Inferior parietal cortex (tissue), 1 donor: ENCODE measurements at regions not wholly inside any gene's neighbourhood (a gene's known extent, or its start where the extent isn't known, plus 50 kb on each side); places are given as distances from the start of the nearest gene placed in this dataset.

Source experiments
- DNase-seq: peaks from one replicate; pipeline ENCODE4 v3.0.0-alpha.2; 2016; ENCODE audit errors: extremely low spot score

DNA sequence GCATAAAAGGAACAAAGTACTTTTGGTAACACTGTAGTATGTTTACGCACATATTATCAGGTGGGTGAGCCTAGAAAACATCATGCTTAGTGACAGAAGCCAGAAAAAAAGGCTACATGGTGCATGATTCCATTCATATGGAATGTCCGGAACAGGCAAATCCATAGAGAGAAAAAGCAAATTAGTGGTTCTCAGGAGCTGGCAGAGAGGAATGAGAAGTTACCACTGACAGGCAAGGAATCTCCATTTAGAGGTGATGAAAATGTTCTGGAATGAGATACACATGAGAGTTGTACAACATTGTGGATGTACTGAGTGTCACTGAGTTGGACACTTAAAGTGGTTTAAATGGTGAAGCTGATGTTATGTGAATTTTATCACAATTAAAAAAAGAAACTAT lies 976.9 kb downstream of the NLGN4Y start:
- no peak for DNase-seq

DNA sequence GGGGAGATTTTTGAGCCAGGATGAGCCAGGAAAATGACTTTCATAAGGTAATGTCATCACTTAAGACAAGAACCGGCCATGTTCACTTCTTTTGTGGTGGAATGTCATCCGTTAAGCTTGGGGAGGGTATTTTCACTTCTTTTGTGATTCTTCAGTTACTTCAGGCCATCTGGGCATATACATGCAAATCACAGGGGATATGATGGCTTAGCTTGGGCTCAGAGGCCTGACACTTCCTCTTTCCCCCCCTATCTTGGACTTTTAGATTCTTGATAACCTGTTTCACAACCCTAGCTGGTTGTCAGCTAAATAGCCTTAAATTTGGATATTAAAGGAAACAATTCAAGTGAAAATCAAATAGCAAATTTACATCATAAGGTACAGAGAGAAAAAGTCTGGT lies 986.0 kb downstream of the NLGN4Y start:
- no peak for DNase-seq

DNA sequence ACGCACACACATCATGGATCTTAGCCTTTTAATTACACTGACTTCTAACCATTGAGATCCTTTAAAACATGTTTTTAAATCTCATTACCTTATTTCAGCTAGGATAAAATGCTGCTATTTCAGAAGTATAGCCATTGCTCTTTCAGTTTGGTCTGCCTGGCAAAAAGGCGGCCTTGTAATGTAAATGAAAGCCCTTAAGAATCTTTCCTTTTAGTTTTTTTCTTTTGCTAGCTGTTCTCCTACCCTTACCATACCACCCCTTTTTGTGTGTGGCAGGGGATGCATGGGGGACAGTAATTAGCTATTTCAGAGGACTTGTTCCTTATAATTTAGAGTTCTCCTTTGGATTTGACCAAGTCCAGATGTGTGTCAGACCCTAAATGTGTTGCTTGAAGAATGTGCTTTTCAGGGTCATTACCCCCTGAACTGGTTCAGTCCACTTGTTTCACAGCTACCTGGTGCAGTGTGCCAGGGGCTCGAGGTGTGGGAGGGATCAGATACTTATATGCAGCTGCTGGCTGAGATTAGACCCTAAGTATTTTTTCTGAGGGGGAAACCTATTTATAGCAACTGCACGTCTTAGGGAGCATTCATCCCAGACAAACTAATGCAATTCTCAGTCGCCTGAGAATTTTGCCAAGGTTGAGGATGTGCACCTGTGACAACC lies 986.8 kb downstream of the NLGN4Y start:
- no peak for DNase-seq

DNA sequence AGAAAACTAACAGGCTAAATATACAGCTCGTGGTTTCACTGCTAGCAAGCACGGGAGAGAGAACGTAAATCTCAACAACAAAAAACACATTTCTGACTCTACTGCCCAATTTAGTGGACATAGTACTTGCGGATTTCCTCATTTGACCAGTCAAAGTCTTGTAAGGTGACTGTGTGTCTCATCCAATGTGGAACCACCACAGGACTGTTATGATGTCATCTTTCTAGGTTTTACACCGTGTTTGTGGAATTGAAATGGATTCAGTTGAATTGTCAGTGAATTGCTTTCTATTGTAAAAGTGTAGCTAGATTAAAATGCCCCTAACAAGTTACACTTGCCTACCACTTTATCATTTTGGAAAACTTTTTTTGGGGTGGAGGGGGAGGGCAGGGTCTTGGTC lies 1010.8 kb downstream of the NLGN4Y start:
- no peak for DNase-seq

DNA sequence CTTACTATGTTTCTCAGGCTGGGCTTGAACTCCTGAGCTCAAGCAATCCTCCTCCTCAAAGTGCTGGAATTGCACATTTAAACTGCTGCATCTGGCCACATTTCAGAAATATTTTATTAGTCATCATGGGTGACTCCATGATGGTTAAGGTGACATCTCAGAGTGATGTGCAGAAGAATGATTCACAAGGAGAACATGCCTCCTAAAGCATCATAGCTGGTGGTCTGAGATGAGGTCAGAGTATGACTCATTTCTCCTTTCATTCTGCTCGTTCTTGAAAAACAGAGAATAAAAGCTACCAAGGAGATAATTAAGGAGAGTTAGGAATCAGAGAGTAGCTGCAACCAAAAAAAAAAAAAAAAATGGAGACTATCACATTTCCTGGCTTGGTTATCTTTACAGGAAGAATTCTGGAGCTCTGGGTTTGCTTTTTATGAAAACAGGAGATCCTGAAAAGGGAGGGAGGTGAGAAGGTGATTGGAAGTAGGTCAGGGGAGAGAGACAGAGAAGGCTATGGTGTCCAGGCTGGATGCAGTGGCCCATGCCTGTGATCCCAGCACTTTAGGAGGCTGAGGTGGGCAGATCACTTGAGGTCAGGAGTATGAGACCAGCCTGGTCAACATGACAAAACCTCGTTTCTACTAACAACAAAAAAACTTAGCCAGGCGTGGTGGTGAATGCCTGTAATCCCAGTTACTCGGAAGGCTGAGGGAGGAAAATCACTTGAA lies 1011.6 kb downstream of the NLGN4Y start:
- no peak for DNase-seq

DNA sequence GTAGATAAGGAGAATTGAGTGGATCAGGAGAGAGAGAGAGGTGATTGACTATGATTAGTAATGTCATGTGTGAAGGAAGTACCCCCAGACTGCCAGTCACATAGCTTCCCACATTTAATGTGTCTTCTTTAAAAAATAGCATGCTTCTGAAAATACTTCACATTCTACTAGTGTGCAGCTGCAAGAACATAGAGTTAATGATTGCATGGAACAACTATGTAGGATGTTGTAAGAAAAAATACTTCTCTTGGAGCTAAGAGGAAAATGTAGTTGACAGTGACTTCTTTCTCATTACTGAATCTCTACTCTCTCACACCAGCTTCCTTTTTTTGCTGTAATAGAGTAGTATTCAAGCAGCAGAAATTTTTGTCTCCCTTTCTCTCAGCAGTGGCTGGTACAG lies 1016.2 kb downstream of the NLGN4Y start:
- no peak for DNase-seq

- no peak for DNase-seq
Measured at GRCh38 chrY:15546177-15546754, 1021.9 kb downstream of the NLGN4Y start.

DNA sequence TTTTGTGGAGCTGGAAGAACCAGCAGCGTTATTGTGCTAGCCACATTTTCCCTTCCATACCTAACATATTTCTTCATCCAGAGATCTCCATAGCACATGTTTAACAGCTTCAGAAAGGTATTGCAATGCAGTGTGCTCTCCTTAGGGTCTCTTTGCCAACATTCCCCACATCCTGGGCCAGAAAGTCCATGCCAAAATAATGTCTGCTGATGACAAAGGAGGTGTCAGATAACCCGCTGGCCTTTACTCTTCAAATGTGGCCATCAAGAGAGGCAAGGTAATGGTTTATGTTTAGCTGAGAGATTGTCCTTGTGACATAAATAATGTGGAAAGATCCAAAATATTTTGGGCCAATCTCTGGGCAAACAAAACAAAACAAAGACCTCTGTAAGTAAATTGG lies 1027.7 kb downstream of the NLGN4Y start:
- DNase-seq, result no peak

DNA sequence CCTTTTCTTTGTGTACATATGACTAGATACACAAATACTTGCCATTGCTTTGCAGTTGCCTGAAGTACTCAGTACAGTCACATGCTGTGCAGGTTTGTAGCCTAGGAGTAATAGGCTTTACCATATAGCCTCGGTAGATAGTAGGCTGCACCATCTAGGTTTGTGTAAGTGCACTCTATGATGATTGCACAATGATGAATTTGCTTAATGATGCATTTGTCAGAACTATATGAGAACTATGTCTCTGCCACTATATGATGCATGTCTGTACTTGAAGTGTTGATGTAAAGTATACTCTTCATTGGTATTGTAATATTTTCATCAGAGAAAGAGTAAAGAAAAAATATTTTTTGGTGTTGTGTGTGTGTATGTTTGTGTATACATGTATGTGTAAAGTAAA lies 1030.7 kb downstream of the NLGN4Y start:
- no peak for DNase-seq

GRCh38 chrY:15559169-15559568 lies 1034.8 kb downstream of the NLGN4Y start:
- no peak for DNase-seq

DNA sequence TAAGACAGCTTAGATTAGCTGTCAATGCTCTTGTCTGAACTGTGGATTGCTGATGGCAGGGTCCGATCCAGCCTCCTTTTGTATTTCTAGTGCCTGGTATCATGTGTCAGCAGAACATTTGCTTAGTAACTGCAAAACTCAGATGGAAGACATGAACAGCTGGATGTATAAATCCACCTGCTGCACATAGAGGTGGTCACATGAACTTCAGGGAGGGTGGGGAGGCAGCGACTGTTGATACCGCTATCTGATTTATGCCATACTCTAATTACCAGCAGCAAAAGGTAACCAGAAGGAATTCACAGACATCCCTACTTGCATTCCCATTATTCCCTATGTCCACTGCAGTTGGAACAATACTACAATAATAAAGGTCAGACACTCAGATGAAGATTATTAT lies 1036.5 kb downstream of the NLGN4Y start:
- no peak for DNase-seq

DNA sequence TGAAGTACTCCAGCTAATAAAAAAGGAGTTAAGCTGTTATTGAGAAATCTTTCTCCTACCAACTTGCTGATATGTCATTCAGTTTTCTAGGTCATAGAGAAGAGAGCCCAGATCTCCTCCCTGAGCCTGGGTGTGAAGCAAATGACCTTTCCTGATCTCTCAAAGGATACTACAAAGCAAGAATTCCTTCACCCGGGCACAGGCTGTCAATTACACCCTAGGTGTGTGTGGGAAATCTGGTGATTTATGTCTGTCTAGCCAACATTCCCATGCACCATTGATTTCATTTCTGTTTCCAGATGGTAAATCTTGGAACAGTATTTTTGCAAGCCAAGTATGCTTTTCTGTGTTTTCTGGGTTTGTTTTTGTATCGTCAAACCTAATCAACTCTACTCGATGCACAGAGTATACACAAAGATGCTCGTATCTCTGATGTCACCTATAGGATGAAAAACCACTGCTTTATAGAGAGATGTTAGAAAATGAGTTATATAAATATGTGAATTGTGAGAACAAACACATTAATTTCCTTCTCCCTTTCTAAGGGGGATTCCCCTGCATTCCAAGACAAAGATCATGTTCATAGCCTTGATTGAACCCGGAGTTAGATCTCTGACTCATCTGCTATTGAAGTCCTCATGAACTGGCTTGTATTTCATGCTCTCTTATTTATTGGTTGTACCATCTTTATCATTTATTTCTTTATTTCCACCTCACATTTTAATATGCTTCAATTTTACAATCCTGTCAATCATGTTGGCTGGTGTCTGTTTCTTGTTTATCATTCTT lies 1037.4 kb downstream of the NLGN4Y start:
- DNase-seq, result no peak

DNA sequence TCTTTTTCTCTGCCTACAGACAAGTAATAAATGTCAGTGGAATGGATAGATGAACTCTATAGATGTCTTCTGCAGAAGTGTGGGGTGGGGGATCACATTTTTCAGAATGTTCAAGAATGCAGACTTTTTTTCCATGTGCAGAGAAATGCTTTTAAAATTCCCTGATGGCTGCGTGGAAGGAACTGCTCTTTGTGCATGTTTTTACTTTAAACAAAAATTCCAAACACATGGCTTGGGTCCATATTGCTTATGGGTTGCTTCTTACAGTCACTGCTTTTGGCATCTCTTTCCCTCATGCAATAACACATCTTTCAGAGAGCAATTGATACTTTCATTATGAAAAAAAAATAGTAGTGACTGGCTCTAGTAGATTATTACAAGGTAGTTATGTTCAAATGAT lies 1053.6 kb downstream of the NLGN4Y start:
- no peak for DNase-seq

GRCh38 chrY:15578761-15579160 lies 1054.4 kb downstream of the NLGN4Y start:
- no peak for DNase-seq

GRCh38 chrY:15579245-15579644 lies 1054.9 kb downstream of the NLGN4Y start:
- no peak for DNase-seq

DNA sequence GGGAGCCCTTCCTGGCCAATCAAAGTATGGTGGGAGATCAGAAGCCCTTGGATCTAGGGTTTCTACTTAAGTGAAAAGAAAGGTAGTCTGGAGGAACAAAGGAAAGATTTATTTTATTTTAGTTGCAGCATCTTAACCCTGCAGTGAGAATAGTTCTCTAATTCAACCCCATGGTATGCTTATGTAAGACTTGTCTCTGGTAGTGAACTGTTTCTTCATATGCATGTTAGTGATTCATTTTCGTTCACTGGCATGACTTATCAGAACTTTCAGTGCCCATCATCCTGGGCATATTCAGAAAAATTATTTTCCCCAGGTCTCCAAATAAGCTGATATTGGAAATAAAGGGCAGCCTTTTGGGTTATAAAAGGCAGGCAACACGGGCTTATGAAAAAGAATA lies 1058.8 kb downstream of the NLGN4Y start:
- DNase-seq, result no peak

DNA sequence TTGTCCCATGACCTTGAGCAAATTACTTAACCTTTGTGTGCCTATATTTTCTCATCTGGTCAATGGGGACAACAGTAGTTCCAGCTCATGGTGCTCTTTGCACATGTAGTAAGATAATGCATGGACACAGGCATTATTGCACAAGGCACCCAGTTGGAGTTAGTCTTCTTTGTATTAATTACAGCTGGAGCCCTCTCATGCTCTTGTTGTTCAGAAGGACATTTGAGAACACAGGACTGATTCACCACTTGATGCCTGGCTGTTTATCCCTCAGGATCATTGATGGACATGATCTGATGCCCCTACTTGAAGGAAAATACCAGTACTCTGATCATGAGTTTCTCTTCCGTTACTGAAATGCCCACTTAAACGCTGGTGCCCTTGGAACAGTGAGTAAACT lies 1068.6 kb downstream of the NLGN4Y start:
- no peak for DNase-seq

DNA sequence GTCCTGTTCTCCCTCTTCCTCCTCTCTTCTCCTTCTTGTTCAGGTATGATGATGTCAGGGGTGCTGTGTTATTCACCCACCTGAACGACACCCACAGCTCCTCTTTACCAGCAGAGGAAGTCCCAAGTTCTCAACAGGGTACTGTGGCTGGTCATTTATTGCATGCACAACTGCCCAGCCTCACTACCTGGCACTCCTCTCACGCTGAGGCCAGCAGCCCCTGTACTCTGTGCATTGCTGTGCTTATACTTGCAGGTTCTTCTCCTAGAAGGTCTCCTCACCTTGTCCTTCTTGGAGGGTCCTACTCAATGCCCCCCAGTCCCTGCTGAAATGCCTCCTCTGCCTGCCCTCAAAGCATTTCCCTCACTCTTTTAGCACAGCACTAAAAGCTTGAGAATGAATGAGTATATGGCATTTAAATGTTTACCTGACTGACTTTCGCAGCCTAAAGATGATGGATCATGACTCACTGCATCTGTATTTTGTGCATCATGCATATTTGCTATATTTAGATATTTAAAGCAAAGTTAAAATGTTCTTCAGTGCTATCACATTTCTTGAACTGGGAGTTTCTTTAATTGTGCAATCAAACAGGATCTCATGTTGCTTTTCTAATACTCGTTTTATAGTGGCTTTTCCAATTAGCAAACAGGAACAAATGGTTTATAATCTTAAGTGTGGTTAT lies 1069.3 kb downstream of the NLGN4Y start:
- no peak for DNase-seq

- DNase-seq, result no peak
Measured at GRCh38 chrY:15594179-15594578, 1069.8 kb downstream of the NLGN4Y start.

DNA sequence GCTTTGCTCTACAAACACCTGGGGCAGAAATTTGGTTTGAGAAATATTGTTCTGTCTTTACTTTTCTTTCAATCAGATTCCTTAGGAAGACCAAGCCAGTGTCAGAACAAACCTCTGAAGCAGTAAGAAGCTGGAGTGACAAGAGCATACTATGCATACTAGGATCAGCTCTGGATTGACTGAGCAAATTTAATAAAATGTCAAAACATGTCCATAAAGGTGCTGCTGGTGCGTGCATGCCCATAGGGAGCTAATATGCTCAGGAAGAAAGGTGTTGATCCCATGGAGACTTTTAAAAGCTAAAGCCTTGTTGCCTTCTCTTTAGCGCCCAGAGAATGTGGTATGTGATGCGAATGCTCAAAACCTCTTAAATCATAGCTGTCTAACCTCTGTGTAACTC lies 1076.2 kb downstream of the NLGN4Y start:
- no peak for DNase-seq

- no peak for DNase-seq
Measured at GRCh38 chrY:15624370-15624769, 1100.0 kb downstream of the NLGN4Y start.

DNA sequence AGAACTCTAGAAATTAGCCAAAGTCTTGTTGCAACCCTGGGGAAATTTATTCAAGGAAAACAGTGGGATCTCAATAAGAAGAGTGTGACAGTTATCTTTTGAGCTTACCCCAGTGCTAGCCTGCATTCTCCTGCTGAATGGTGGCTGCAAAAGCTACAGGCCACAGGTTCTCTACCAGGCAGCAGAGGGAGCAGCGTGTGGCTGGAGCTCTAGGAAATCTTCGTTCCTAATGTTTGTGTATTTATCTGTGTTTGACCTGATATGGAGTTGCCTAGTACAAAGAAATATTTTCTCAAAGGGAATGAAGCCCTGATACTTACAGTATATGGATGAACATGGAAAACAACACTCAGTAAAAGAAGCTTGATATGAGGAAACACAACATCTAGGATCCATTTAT lies 1100.6 kb downstream of the NLGN4Y start:
- DNase-seq, result no peak
